ENCODE measurements at regions not wholly inside any gene's neighbourhood (a gene's known extent, or its start where the extent isn't known, plus 50 kb on each side); places are given as distances from the start of the nearest gene placed in this dataset.
A peak's percentile ranks its signal among the peaks of the same experiment; 100 is the strongest.
"Not testable (repeated sequence)": the region's sequence is repeated elsewhere in the genome, so short reads cannot be mapped to it uniquely, and the experiment has no call there.

DNA sequence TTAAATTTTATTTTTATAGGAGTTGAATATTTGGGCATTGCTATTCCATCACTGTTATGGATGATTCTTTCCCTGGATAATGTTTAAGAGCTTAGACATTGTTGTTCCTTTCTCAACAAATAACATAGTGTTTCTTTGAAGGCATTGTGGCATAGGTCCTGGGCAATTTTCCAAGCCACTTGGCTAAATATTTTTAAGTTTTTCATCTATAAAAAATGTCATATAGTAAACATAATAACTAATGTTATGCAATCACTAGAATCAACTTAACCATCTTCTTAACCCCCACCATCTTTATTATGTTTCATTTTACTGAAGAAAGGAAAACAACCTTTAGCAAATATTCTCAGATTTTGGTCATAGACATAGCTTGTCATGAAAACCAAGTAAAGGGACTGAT, 600.6 kb upstream of the LMO3 start:
- no peak for DNase-seq

GRCh38 chr12:17204289-17205054, 598.5 kb upstream of the LMO3 start:
- no peak for DNase-seq

GRCh38 chr12:17203497-17203896, 597.5 kb upstream of the LMO3 start:
- DNase-seq: no peak

- DNase-seq: no peak
Measured at GRCh38 chr12:17197971-17198370, 592.0 kb upstream of the LMO3 start.

GRCh38 chr12:17192721-17193120, 586.8 kb upstream of the LMO3 start:
- no peak for DNase-seq

DNA sequence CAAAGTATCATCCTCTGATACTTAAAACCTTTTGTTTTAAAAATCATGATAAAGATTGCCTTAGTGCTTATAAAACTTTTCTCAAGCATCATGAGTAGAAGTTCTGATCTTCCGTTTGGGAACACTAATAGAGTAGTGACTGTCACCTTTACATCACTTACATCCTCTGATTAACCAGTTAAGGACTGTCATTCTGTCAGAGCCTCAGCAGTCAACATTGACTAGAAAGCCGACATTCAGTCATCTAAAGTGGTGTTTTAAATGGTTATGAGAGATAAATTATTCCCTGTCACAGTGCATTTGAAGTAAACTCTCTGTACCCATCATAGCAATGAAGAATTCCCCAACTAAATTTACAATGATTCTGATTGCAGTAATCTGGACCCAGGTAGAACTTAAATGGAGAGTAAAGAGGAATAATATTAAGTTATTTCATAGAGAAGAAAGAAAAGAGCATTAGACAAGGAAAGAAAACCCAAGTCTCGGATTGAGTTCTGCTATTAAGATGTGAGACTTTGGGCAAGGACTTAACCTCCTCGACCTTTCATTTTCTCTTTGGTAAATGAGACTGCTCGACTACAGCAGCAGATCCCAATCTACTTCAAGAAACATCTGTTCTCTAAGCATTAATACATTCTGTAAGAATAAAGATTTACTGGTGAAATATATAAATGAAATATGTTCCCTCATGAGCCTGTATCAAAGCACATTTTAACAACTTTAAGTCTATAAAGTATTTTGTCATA, 563.9 kb upstream of the LMO3 start:
- DNase-seq: no peak

GRCh38 chr12:17159506-17160300, 553.7 kb upstream of the LMO3 start:
- DNase-seq: no peak

DNA sequence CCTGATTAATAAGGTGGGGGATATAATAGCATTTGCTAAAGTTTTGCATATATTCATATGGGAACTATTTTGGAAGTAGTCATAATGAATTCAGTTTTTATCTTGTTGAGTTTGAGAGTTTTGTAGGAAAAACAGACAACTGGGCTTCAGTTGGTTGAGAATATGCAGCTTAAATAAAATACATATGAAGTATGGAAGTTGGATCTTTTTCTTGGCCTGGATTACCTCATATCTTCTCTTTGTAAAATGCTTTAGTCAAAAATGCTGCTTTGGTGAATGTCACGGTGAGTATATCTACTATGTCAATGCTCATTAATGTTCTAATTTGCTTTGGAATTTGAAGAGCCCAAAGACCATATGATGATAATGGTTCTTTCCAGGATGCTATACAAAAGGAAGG, 552.2 kb upstream of the LMO3 start:
- no peak for DNase-seq

DNA sequence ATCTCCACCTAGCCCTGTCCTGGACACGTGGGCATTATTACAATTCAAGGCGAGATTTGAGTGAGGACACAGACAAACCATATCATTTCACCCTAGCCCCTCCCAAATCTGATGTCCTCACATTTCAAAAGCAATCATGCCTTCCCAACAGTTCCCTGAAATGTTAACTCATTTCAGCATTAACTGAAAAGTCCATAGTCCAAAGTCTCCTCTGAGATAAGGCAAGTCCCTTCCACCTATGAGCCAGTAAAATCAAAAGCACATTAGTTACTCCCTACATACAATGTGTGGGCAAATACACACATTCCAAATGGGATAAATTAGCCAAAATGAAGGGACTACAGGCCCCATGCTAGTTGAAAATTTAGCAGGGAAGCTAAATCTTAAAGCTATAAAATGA, 546.0 kb upstream of the LMO3 start:
- no peak for DNase-seq

DNA sequence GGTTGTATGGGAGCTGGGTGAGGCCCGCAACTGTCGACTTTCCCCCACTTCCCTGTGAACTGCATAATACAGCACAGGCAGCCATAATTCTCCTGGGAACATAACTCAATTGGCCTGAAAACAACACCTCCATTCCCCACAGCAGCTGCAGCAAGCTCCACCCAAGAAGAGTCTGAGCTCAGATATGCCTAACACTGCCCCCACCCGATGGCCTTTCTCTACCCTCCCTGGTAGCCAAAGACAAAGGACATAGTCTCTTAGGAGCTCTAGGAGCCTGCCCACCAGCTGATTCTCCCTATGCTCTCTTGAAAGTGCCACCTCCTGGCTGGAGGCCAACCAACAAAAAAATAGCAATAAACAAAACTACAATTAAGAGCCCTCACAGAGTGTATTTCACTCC, 542.7 kb upstream of the LMO3 start:
- DNase-seq: peak; percentile 60

GRCh38 chr12:17142856-17143255, 536.9 kb upstream of the LMO3 start:
- DNase-seq: no peak

DNA sequence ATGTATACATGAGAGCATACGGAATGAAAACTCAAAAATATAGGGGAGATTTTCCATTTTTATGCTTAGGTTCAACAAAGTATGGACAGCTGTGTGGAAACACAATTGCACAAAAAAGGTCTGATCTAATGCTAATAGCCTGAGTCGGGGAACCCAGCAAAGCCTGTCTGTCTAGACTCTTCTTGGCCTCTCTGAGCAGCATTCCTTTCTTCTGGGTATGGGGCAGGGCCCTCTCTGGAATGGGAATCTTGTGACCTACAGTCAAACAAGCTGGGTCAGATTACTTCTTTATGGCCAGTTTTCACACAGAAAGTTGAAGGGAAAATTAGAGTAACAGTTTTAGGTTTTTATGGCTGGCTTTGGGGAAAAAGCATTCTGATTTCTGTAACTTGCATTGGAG, 534.0 kb upstream of the LMO3 start:
- DNase-seq: no peak

DNA sequence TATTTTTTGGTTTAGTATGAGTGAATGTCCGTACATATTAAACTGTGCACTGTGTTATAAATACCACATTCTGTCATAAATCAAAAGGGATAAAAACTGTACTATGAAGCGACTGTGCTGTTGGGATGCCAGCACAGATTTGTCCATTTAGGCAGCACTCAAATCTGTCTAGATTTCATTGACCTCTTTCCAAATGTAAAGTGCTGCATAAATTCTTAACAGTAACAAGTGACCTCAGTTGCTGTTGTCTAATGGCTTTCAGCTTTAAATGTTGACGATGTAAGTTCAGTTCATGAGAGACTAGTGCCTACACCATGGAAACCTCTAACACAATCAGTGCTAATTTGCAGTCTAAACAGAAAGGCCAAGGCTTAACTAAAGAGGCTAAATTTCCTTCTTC, 531.4 kb upstream of the LMO3 start:
- no peak for DNase-seq

DNA sequence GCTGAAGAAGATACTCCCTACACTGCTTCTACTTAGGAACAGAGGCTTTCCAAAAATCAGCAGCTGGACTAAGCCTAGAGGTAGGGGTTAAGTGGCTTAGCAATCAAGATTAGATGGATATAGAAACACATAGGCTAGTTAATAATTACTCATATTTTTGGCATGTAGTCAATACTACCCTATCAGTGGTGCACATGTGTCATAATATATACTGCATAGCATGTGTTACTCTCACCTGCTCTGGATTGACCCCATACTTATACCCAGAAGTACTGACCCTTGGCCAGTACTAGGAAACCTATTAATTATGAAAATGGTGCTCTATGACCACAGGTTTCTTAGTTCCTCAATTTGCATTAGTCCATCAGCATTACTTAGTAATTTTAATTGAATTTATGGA, 528.4 kb upstream of the LMO3 start:
- DNase-seq: no peak

DNA sequence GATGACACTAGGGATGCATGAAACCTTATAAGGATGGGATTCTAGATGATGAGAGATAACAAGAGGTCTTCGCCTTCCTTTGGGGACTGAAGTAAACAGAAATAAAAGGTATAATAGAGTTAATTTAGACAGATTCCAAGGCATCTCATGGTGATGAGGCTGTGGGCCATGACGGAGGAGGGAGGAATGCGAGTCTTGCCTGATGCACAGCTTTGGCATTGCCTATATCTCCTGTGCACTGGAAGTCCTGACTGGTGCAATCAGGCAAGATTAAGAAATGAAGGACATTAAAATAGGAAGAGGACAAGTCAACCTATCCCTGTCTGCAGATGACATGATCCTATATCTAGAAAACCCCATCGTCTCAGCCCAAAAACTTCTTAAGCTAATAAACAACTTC, 526.4 kb upstream of the LMO3 start:
- no peak for DNase-seq

GRCh38 chr12:17116538-17116937, 510.6 kb upstream of the LMO3 start:
- DNase-seq: not testable (repeated sequence)

DNA sequence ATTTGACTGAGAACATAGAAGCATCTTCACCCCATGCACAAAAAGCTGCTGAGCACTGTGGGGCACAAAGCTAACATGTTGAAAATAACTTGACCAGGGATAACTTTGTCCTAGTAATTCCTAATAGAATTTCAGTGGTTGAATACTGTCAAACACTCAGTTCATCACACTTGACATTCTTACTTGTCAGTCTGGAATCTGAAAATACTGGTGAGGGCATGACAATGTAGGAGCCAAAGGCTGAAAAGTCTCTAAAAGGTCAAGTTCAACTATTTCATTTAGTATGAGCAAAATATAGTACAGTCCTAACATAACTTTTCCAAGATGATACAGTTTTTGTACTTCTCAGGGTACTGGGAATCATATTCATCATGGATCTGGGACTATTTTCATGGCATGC, 504.4 kb upstream of the LMO3 start:
- no peak for DNase-seq

DNA sequence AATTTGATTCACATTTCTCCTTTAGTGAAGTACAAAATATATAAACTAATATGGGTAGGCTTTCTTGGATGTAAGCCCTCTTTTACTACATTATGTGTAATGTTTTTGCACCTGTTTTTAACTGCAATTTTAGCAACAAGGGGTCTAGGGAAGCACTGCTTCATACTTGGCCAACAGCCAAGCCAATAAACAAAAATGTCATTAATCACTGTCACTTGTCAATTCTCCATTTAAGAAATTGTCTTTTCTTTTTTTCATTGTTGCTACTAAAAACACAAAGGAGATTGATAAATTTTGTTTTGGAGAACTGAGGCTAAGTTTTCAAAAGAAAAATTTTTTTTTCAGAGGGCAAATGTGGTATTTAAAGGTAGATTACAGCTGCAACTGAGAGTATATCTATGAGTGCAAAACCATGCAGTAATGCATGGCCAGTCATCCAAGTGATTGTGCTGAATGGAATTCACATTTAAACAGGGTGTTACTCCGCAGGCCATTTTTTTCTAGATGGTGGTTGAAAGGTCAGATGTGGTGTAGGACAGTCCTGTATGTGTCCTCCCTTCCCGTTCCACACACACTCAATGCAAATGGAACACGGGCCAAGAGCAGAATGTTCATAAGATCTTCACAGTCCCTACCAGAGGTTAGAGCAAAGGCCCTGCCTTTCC, 503.0 kb upstream of the LMO3 start:
- peak; percentile 19 for DNase-seq

DNA sequence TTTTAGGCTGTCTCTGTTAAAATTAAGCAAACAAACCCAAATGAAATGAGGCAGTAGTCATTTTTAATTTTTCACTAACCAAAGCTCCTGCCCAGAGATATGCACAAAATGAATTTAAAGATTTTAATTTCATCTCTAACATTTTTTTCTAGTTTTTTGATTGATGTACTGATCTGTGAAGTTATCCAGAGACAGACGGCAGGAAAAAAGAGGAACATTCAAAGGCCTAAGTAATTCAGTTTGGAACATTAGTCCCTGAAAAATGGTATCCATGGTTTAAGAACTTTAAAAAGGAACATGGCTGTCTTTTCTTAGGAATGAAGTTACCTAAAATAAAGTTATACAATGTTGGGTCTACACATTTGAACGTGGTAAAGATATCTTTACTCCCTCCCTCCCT, 498.8 kb upstream of the LMO3 start:
- DNase-seq: no peak

GRCh38 chr12:17097674-17098073, 491.7 kb upstream of the LMO3 start:
- no peak for DNase-seq

- DNase-seq: no peak
Measured at GRCh38 chr12:17084831-17085230, 478.9 kb upstream of the LMO3 start.

GRCh38 chr12:17079251-17079909, 473.4 kb upstream of the LMO3 start:
- DNase-seq: no peak

GRCh38 chr12:17077594-17077993, 471.6 kb upstream of the LMO3 start:
- DNase-seq: no peak

Measured in NCI-H1436 treated with DMSO at 0.1 percent for 48 hours (cell line).